NT2/D1 (cell line): ENCODE measurements at regions not wholly inside any gene's neighbourhood (a gene's known extent, or its start where the extent isn't known, plus 50 kb on each side); places are given as distances from the start of the nearest gene placed in this dataset.

ENCODE experiments used
- YY1 ChIP-seq: IDR thresholded peaks from 2 replicates; pipeline ENCODE4 v1.6.1; 2011; ENCODE audit not compliant: insufficient read length, insufficient read depth
- ZNF274 ChIP-seq: IDR thresholded peaks from 2 replicates; pipeline ENCODE4 v1.6.1; 2011; ENCODE audit warnings: mild to moderate bottlenecking, low read depth, low read length

GRCh38 chr4:116005037-116005805 is 891.8 kb upstream of the NDST4 start:
- TF ChIP-seq YY1, result no peak
- TF ChIP-seq ZNF274, result no peak
